ENCODE measurements at regions not wholly inside any gene's neighbourhood (a gene's known extent, or its start where the extent isn't known, plus 50 kb on each side); places are given as distances from the start of the nearest gene placed in this dataset.

DNA sequence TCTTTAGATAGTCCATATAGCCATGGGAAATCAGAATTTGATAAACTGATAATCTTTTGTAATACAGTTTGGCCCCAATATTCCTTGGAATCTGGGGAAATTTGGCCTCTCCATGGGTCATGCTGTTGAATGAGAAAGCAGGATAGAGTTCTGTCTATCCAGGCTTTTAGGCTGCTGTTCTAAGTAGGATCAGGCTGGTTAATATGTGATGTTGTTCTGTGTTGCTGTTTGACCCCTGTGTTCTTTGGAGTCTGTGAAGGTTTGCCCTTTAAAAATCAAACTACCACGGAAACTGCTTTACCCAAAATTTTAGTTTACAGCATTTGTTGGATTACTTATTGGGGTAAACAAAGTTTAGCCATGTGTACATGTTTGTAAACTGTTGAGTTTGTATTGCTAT is 114.5 kb downstream of the ZNF330 start:
- no peak overlapping the region for H3K27ac Mint-ChIP-seq
- no peaks in the 10 kb centered on the region for H3K36me3 Mint-ChIP-seq (ENCODE audit: low read depth)
- no peaks in the 10 kb centered on the region for H3K4me1 Mint-ChIP-seq
- DNase-seq (no peak), ATAC-seq (ENCODE audit: low read depth) (no peak)
- POLR2A ChIA-PET = no interaction called here
- CTCF ChIA-PET = no interaction called here
- TF ChIP-seq, protein P1, sequence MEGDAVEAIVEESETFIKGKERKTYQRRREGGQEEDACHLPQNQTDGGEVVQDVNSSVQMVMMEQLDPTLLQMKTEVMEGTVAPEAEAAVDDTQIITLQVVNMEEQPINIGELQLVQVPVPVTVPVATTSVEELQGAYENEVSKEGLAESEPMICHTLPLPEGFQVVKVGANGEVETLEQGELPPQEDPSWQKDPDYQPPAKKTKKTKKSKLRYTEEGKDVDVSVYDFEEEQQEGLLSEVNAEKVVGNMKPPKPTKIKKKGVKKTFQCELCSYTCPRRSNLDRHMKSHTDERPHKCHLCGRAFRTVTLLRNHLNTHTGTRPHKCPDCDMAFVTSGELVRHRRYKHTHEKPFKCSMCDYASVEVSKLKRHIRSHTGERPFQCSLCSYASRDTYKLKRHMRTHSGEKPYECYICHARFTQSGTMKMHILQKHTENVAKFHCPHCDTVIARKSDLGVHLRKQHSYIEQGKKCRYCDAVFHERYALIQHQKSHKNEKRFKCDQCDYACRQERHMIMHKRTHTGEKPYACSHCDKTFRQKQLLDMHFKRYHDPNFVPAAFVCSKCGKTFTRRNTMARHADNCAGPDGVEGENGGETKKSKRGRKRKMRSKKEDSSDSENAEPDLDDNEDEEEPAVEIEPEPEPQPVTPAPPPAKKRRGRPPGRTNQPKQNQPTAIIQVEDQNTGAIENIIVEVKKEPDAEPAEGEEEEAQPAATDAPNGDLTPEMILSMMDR (IDR thresholded peaks at IDR 0.05) = no peak
- no peaks in the 10 kb centered on the region for H3K9me3 Mint-ChIP-seq
- no peak overlapping the region for H3K4me3 Mint-ChIP-seq
- H3K27me3 Mint-ChIP-seq = peaks cover 26% of the 10 kb centered on the region
- intact Hi-C loops (cut with micrococcal nuclease) = no loop called here

DNA sequence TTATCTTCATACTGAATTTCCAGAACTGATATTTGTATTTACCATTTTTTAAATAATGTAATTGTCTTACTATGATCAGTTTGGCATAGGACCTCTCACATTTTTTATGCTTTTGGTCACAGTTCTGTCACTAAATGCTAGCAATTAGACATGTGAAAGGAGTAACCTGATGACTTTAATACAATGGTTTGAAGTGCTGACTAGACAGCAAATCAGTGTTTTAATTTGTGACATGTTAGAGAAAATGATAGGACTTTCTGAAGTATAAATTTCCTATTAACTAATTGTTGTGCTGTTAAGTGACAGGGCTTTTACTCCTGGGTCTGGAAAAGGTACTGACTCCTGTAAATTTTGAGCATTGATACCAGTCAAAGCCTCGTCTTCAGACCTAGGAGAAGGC is 117.5 kb downstream of the ZNF330 start:
- H3K27ac Mint-ChIP-seq = no peak overlapping the region
- no peak for DNase-seq
- TF ChIP-seq, protein P1 (IDR thresholded peaks at IDR 0.05) = no peak
- intact Hi-C loops (cut with micrococcal nuclease) = no loop called here
- no peaks in the 10 kb centered on the region for H3K36me3 Mint-ChIP-seq (ENCODE audit: low read depth)
- no peak overlapping the region for H3K4me3 Mint-ChIP-seq
- peaks cover 9% of the 10 kb centered on the region for H3K27me3 Mint-ChIP-seq
- ChIA-PET CTCF (no interaction called here), POLR2A (no interaction called here)
- ATAC-seq (ENCODE audit: low read depth) = no peak
- no peaks in the 10 kb centered on the region for H3K4me1 Mint-ChIP-seq
- H3K9me3 Mint-ChIP-seq = no peaks in the 10 kb centered on the region

DNA sequence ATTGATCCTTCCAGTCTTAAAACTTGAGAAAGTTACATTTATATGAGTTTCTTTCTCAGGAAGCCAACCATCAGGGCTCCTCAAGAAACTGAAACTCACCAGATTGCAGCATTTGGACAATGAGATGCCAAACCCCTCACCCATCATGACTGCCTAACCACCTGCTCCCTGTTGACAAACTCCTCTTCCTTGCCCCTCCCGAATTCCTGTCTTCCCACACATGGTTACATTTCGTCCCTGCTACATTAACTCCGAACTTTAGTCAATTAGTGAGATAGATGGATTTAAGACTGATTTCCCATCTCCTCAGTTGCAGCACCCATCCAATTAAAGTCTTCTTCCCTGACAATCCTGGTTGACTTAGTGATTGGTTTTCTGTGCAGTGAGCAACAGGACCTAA is 118.7 kb downstream of the ZNF330 start:
- no peak for DNase-seq
- peaks cover 2% of the 10 kb centered on the region for H3K27me3 Mint-ChIP-seq
- intact Hi-C loops (cut with micrococcal nuclease) = no loop called here
- ChIA-PET CTCF (no interaction called here), POLR2A (no interaction called here)
- no peak overlapping the region for H3K27ac Mint-ChIP-seq
- no peaks in the 10 kb centered on the region for H3K36me3 Mint-ChIP-seq (ENCODE audit: low read depth)
- no peaks in the 10 kb centered on the region for H3K4me1 Mint-ChIP-seq
- no peak for ATAC-seq (ENCODE audit: low read depth)
- H3K9me3 Mint-ChIP-seq = no peaks in the 10 kb centered on the region
- TF ChIP-seq, protein P1 (IDR thresholded peaks at IDR 0.05) = no peak
- H3K4me3 Mint-ChIP-seq = no peak overlapping the region

DNA sequence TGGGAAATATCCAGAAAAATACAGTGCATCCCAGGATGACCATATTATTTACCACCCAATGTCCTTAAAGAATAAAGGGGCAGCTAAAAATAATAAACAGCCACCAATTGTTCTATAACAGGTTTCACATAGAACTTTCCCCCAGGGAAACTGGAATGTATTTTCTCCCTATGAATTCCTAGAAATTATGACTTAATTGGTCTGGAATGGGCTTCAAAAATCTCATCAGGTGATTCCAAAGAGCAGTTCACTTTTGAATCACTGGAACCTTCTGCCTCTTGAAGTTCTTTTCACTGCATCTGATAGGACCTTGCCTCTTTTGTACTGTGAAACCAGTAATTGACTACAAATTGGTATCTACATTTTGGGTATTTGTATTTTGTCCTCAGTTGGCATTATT is 119.3 kb downstream of the ZNF330 start:
- intact Hi-C loops (cut with micrococcal nuclease) = no loop called here
- Mint-ChIP-seq H3K27me3 (no peaks in the 10 kb centered on the region), H3K4me3 (no peak overlapping the region), H3K4me1 (no peaks in the 10 kb centered on the region), H3K27ac (no peak overlapping the region), H3K9me3 (no peaks in the 10 kb centered on the region), H3K36me3 (ENCODE audit: low read depth) (no peaks in the 10 kb centered on the region)
- TF ChIP-seq, protein P1 (IDR thresholded peaks at IDR 0.05) = no peak
- no peak for DNase-seq
- no peak for ATAC-seq (ENCODE audit: low read depth)
- CTCF ChIA-PET = no interaction called here
- POLR2A ChIA-PET = no interaction called here

DNA sequence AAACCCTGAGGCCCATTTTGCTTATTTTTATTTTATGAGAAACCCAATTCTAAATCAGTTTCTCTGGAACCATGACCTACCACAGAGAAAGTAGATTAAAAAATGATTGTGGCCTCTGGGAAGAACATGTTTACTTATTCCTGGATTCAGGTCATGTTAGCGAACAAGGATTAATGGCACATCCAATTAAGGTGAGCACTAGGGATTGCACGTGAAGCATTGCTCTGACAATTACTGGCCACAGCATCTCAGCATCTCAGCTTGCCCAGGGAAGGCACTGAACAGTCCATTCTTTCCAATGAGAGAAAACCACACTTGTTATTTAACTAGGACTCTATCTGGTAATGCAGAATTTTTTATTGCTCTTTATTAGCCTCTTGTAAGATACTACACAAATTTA is 119.8 kb downstream of the ZNF330 start:
- H3K9me3 Mint-ChIP-seq = no peaks in the 10 kb centered on the region
- H3K27ac Mint-ChIP-seq = no peak overlapping the region
- H3K4me1 Mint-ChIP-seq = no peaks in the 10 kb centered on the region
- H3K4me3 Mint-ChIP-seq = no peak overlapping the region
- TF ChIP-seq, protein P1 (IDR thresholded peaks at IDR 0.05) = no peak
- H3K27me3 Mint-ChIP-seq = no peaks in the 10 kb centered on the region
- no peak for DNase-seq
- no peaks in the 10 kb centered on the region for H3K36me3 Mint-ChIP-seq (ENCODE audit: low read depth)
- POLR2A ChIA-PET = no interaction called here
- CTCF ChIA-PET = no interaction called here
- ATAC-seq (ENCODE audit: low read depth) = no peak
- intact Hi-C loops (cut with micrococcal nuclease) = no loop called here

Data from activated B cell treated with CpG ODN at 0.5 μM for 24 hours (primary cell).